Eye (tissue), 1 donor: ENCODE measurements at regions not wholly inside any gene's neighbourhood (a gene's known extent, or its start where the extent isn't known, plus 50 kb on each side); places are given as distances from the start of the nearest gene placed in this dataset.
"Not testable (repeated sequence)": the region's sequence is repeated elsewhere in the genome, so short reads cannot be mapped to it uniquely, and the experiment has no call there.

ENCODE experiments used
- DNase-seq: peaks from one replicate; pipeline ENCODE4 v3.0.0-alpha.2; 2015

GRCh38 chr16:27639561-27640276 lies 89.8 kb downstream of the KATNIP start:
- DNase-seq = peak; percentile 91

- DNase-seq = no peak
These were observed 90.3 kb downstream of the KATNIP start for GRCh38 chr16:27640277-27640600.

GRCh38 chr16:27641260-27641659 lies 91.3 kb downstream of the KATNIP start:
- no peak for DNase-seq

- not testable (repeated sequence) for DNase-seq
These were observed 91.9 kb downstream of the KATNIP start for GRCh38 chr16:27641734-27642415.

GRCh38 chr16:27642756-27643155 lies 92.8 kb downstream of the KATNIP start:
- DNase-seq = no peak

GRCh38 chr16:27644165-27644564 lies 94.2 kb downstream of the KATNIP start:
- DNase-seq = no peak

- no peak for DNase-seq
These were observed 95.5 kb downstream of the KATNIP start for GRCh38 chr16:27645396-27645795.

- no peak for DNase-seq
These were observed 96.9 kb downstream of the KATNIP start for GRCh38 chr16:27646806-27647205.

GRCh38 chr16:27649021-27649420 lies 99.1 kb downstream of the KATNIP start:
- DNase-seq = no peak

GRCh38 chr16:27650073-27650701 lies 100.2 kb downstream of the KATNIP start:
- no peak for DNase-seq

GRCh38 chr16:27651301-27651700 lies 101.4 kb downstream of the KATNIP start:
- no peak for DNase-seq

- DNase-seq = no peak
These were observed 107.9 kb downstream of the KATNIP start for GRCh38 chr16:27657811-27658210.

- no peak for DNase-seq
These were observed 110.6 kb downstream of the KATNIP start for GRCh38 chr16:27660507-27660906.

GRCh38 chr16:27663235-27663634 lies 113.3 kb downstream of the KATNIP start:
- not testable (repeated sequence) for DNase-seq

- DNase-seq = no peak
These were observed 115.9 kb downstream of the KATNIP start for GRCh38 chr16:27665881-27666280.

- DNase-seq = no peak
These were observed 120.3 kb downstream of the KATNIP start for GRCh38 chr16:27670071-27670810.

- no peak for DNase-seq
These were observed 121.5 kb downstream of the KATNIP start for GRCh38 chr16:27671410-27671809.

- no peak for DNase-seq
These were observed 126.9 kb downstream of the KATNIP start for GRCh38 chr16:27676839-27677238.

GRCh38 chr16:27677263-27677662 lies 127.3 kb downstream of the KATNIP start:
- no peak for DNase-seq

- no peak for DNase-seq
These were observed 129.0 kb downstream of the KATNIP start for GRCh38 chr16:27678955-27679354.

- no peak for DNase-seq
These were observed 130.0 kb downstream of the KATNIP start for GRCh38 chr16:27679899-27680298.

- DNase-seq = no peak
These were observed 131.7 kb downstream of the KATNIP start for GRCh38 chr16:27681681-27682080.

GRCh38 chr16:27684047-27684446 lies 134.1 kb downstream of the KATNIP start:
- no peak for DNase-seq

- peak; percentile 11 for DNase-seq
These were observed 135.9 kb downstream of the KATNIP start for GRCh38 chr16:27685807-27686206.
